AG04449 (cell line): ENCODE measurements at regions not wholly inside any gene's neighbourhood (a gene's known extent, or its start where the extent isn't known, plus 50 kb on each side); places are given as distances from the start of the nearest gene placed in this dataset.
"Not testable (repeated sequence)": the region's sequence is repeated elsewhere in the genome, so short reads cannot be mapped to it uniquely, and the experiment has no call there.

Experiments used
- CTCF ChIA-PET: fragments of 350-600 bp; formaldehyde crosslinking; extraction: SDS; loops from one replicate; lab custom pipeline; 2021; ENCODE audit warnings: antibody characterized with exemption; lab: Yijun Ruan, JAX
- POLR2A ChIA-PET: fragments of 400-600, 350-600 bp; formaldehyde crosslinking; extraction: SDS; loops from one replicate; lab custom pipeline; 2020; ENCODE audit warnings: antibody characterized with exemption, inconsistent platforms; lab: Yijun Ruan, JAX
- DNase-seq: peaks from one replicate; pipeline ENCODE4 v3.0.0-alpha.2; 2010; ENCODE audit warnings: low read depth, low spot score
- H3K4me3 ChIP-seq: 2 replicates; pipeline ENCODE4 v1.5.1; 2011; ENCODE audit warnings: low read depth, mild to moderate bottlenecking, control low read depth, low read length
- CTCF ChIP-seq: IDR thresholded peaks from one replicate; pipeline ENCODE4 v1.5.1; 2011; ENCODE audit warnings: mild to moderate bottlenecking, moderate library complexity, low read length, control low read depth, inconsistent platforms; ENCODE audit not compliant: insufficient read depth; ENCODE audit errors: missing control alignments

DNA sequence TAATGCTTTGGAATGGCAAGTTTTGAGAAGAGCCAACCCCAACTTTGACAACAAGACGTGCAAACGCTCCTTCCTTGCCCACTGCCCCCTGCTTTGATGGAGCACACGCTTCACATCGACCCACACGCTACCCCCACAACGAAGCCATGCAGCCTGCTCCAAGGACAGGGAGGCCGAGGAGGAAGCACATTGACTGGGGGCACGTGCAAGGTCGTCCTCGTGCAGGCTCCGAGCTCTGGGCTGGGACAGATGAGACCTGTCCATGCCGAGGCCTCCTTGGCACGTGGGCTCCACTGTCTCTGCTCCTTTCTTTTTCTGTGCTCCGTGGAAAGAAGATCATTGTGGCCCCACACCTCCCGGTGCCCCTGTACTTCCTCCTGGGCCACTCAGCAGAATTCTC is 309.0 kb downstream of the TEX29 start:
- DNase-seq, result no peak
- ChIA-PET CTCF (no interaction called here), POLR2A (no interaction called here)
- TF ChIP-seq CTCF, result no peak
- H3K4me3 ChIP-seq, result no peak overlapping the region

DNA sequence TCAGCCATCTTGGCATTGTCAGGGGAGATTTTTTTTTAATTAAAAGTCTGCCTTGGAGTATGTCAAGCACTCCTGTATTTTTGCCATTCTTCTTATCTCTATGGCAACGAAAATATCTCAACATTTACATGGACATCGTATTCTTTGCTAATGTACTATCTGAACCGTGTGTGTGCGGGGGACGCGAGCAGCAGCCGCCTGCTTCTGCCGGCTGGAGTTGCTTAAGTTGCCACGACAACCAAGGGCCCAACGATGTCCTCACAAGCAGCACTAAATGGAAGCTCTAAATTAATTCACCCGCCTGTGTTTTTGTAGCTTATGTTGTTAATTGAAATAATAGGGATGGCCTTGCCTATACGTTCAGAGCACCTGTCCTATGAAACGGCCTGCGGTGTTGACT is 309.5 kb downstream of the TEX29 start:
- H3K4me3 ChIP-seq, result no peak overlapping the region
- ChIA-PET CTCF (no interaction called here), POLR2A (no interaction called here)
- TF ChIP-seq CTCF, result no peak
- DNase-seq, result no peak

DNA sequence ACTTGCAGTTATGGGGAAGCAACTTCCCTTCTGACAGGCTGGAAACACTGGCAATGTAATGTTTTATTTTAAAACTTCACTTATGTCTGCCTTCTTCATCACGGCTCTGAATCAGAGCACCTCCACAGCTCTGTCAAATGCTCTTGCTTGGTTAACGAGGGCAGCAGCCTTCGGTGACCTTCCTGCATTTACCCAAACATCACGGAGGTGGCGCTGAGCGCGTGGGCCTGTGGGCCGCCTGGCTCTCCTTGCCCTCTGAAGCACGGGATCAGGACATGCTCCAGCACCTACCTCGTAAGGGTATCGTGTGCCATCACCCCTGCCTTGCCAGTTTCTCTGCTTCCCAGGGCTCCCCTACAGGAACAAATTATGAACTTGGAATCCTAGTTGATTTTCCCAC is 310.0 kb downstream of the TEX29 start:
- no peak overlapping the region for H3K4me3 ChIP-seq
- DNase-seq, result no peak
- TF ChIP-seq CTCF, result no peak
- ChIA-PET POLR2A (no interaction called here), CTCF (no interaction called here)

GRCh38 chr13:111631271-111631670 is 310.8 kb downstream of the TEX29 start:
- H3K4me3 ChIP-seq, CTCF ChIA-PET, DNase-seq, POLR2A ChIA-PET: not testable (repeated sequence)

GRCh38 chr13:111632906-111633305 is 312.5 kb downstream of the TEX29 start:
- ChIA-PET POLR2A (no interaction called here), CTCF (no interaction called here)
- DNase-seq, result no peak
- TF ChIP-seq CTCF, result no peak
- no peak overlapping the region for H3K4me3 ChIP-seq

DNA sequence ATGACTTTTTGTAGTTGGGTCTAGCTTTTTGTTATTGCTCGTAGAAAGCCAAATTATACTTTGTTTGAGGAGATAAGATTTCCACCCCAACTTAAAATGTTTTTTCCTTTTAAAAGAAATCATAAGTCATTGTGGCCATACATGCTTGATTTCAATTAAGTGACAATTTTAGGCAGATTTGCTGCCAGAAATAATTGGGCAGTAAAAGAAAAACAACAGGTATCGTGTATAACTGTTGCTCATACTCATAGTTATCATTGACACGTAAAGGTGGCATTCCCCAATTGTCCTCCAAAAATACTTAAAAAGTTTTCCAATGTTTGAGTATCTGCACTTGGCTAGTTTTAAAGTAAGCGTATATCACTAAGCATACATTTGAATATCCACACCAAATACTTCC is 313.0 kb downstream of the TEX29 start:
- CTCF ChIA-PET, result no interaction called here
- no peak for TF ChIP-seq CTCF
- no peak overlapping the region for H3K4me3 ChIP-seq
- no peak for DNase-seq
- POLR2A ChIA-PET, result no interaction called here

- no peak overlapping the region for H3K4me3 ChIP-seq
- ChIA-PET POLR2A (no interaction called here), CTCF (no interaction called here)
- no peak for DNase-seq
- TF ChIP-seq CTCF, result no peak
These were observed 314.0 kb downstream of the TEX29 start for GRCh38 chr13:111634410-111634809.
